OCI-LY7 (cell line): ENCODE measurements at regions not wholly inside any gene's neighbourhood (a gene's known extent, or its start where the extent isn't known, plus 50 kb on each side); places are given as distances from the start of the nearest gene placed in this dataset.

Experiments
- CTCF ChIP-seq: fragments of 200-600 bp; sonication (generic); conservative IDR thresholded peaks from 2 replicates; pipeline ENCODE4 v1.5.1; 2014; ENCODE audit warnings: mild to moderate bottlenecking, antibody characterized with exemption, low read length, moderate library complexity, mixed read lengths
- EZH2phosphoT487 ChIP-seq: fragments of 200-600 bp; sonication (generic); IDR thresholded peaks from 2 replicates; pipeline ENCODE4 v1.6.1; 2018; ENCODE audit warnings: low read depth, borderline replicate concordance, mild to moderate bottlenecking, mixed run types, antibody characterized with exemption, low read length, moderate library complexity, mixed read lengths

GRCh38 chr2:122081751-122082150 lies 326.3 kb downstream of the TSN start:
- TF ChIP-seq CTCF (no peak), EZH2phosphoT487 (no peak)
